ENCODE measurements at regions not wholly inside any gene's neighbourhood (a gene's known extent, or its start where the extent isn't known, plus 50 kb on each side); places are given as distances from the start of the nearest gene placed in this dataset.

DNA sequence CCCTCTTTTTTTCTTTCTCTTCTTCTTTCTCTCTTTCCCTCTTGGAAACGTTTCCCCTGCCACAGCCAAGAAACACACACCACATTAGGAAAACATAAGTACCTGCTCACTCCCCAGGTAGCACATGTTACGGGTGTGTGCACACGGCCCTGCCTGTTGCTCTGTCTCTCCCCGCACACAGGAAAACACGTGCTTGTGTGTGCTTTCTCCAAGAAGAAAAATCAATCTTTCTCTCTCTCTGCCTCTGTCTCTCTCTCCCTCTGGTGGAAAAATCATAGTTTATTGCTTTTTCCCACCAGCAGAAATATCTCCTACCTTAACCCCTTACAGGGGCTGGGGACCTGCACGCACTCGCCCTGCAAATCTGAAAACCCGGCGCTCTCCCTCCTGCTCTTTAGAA, 102.3 kb downstream of the EDN3 start:
- Histone ChIP-seq H3K4me3 (no peak overlapping the region), H3K27ac (no peak overlapping the region)
- no peak for DNase-seq (ENCODE audit: low spot score)
- TF ChIP-seq, protein P1, sequence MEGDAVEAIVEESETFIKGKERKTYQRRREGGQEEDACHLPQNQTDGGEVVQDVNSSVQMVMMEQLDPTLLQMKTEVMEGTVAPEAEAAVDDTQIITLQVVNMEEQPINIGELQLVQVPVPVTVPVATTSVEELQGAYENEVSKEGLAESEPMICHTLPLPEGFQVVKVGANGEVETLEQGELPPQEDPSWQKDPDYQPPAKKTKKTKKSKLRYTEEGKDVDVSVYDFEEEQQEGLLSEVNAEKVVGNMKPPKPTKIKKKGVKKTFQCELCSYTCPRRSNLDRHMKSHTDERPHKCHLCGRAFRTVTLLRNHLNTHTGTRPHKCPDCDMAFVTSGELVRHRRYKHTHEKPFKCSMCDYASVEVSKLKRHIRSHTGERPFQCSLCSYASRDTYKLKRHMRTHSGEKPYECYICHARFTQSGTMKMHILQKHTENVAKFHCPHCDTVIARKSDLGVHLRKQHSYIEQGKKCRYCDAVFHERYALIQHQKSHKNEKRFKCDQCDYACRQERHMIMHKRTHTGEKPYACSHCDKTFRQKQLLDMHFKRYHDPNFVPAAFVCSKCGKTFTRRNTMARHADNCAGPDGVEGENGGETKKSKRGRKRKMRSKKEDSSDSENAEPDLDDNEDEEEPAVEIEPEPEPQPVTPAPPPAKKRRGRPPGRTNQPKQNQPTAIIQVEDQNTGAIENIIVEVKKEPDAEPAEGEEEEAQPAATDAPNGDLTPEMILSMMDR (IDR thresholded peaks at IDR 0.05) = no peak

GRCh38 chr20:59403261-59403961, 103.0 kb downstream of the EDN3 start:
- Histone ChIP-seq H3K4me3 (peak overlapping the region; percentile 32), H3K27ac (no peak overlapping the region)
- DNase-seq (ENCODE audit: low spot score) = no peak
- TF ChIP-seq, protein P1 (IDR thresholded peaks at IDR 0.05) = peak; percentile 72

DNA sequence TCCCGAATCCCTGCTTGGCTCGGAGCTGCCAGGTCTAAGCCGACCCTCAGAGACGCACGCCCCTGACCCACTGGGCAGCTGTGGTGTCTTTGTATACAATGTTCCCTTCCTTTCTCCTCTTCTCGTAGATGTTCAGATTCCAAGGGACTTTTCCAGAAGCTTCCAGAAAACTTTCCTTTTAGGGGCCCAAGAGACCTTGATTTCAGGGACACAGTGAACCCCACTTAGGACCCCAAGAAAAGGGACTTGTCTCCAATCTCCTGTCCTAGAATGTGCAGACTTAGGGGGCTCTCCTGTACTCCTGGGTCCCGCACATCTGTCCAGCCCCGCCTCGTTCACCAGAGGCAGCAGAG, 103.5 kb downstream of the EDN3 start:
- TF ChIP-seq, protein P1 (IDR thresholded peaks at IDR 0.05) = no peak
- DNase-seq (ENCODE audit: low spot score) = no peak
- Histone ChIP-seq H3K4me3 (peak overlapping the region; percentile 32), H3K27ac (no peak overlapping the region)

DNA sequence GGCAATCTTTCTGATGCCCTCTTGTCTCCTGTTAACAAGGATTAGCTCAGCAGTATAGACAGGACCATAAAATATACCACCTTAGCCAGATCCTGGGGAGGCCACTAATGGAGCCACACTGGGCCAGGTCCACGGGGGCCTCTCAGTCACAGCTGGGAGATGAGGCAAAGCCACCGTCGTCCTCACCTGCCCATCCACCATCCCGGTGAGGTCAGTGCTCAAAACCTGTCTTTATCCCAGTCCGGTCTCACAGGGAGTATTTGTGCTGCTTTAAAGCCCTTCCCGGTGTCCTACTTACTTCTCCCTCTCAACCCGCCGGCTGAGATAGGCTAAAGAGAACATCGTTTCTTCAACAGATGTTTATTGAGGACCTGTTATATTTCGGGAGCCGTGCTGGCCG, 104.3 kb downstream of the EDN3 start:
- TF ChIP-seq, protein P1 (IDR thresholded peaks at IDR 0.05) = no peak
- no peak overlapping the region for H3K27ac ChIP-seq
- DNase-seq (ENCODE audit: low spot score) = no peak
- H3K4me3 ChIP-seq = no peak overlapping the region

DNA sequence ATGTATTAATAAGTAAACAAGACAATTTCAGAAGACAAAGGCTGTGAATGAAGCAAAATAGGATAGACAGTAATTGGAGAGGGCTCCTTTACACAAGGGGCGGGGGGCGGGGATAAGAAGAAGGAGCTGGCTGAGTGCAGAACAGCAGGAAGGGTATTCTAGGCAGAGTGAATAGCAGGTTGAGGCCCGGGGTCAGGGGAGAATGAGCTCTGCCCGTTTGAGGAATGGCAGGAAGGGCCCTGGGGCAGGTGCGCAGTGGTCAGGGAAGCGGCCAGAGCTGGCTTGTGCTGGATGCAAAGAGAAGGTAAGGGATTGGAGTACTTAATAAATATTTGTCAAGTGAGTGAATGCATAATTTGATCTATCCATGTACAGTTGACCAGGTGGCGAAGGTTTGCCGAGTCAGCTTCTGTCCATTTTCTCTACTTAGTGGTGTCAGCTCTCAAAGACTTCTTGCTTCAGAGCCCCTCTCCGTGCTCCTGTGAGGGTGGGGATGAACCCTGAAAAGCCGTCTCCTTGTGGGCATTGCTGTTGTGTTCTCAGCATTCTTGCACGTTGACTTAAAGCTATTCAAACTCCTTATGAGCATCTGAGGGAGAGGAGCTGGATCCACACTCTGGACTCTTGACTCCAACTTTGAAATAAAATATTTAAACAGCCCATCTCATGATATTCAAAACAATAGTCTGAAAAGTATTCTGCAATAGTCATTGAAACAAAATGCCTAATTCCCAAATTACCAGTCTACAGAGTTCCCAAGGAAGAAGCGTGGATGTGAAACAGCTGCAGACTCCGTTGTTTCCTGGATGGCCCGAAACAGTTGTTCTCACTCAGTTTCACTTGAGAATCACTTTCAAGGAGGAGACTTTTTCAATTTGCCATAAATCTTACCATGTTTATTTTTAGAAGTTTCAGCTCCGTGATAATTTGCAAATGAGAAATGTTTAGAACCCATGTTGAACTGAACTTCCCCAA, 105.1 kb downstream of the EDN3 start:
- Histone ChIP-seq H3K4me3 (no peak overlapping the region), H3K27ac (no peak overlapping the region)
- TF ChIP-seq, protein P1 (IDR thresholded peaks at IDR 0.05) = no peak
- DNase-seq (ENCODE audit: low spot score) = no peak

DNA sequence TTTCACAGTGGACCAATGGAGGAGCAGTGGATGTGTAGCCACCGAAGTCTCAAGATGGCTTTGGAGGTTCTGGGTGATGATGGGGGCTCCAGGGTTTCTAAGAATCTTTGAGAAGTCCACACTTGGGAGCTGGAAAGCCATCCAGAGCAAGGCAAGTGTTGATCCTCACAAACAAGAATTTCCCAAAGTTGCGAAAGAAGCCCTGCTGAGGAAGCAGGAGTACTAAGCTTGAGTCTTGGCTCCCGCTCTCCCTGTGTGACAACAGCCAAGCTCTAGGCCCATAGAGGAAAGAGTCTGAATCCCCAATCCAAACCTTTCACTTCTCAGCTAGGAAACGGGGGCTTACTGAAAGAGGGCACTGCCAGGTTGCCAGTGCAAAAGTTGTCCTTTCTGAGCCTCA, 106.0 kb downstream of the EDN3 start:
- Histone ChIP-seq H3K27ac (no peak overlapping the region), H3K4me3 (no peak overlapping the region)
- TF ChIP-seq, protein P1 (IDR thresholded peaks at IDR 0.05) = no peak
- no peak for DNase-seq (ENCODE audit: low spot score)

Data from coronary artery (tissue), 2 donors.